DOHH2 (cell line): ENCODE measurements at regions not wholly inside any gene's neighbourhood (a gene's known extent, or its start where the extent isn't known, plus 50 kb on each side); places are given as distances from the start of the nearest gene placed in this dataset.
A peak's percentile ranks its signal among the peaks of the same experiment; 100 is the strongest.

ENCODE experiments used
- H3F3A ChIP-seq: fragments of 200-600 bp; sonication (generic), shearing (Covaris generic); 2 replicates; pipeline ENCODE4 v1.6.0; 2016; ENCODE audit warnings: antibody characterized with exemption, mild to moderate bottlenecking; ENCODE audit not compliant: control insufficient read depth, insufficient read depth
- H3K27ac ChIP-seq: fragments of 200-600 bp; sonication (generic); 2 replicates; pipeline ENCODE4 v1.5.1; 2014; ENCODE audit warnings: low read depth, mild to moderate bottlenecking, low read length, moderate library complexity
- H3K27me3 ChIP-seq: fragments of 200-600 bp; sonication (generic); 2 replicates; pipeline ENCODE4 v1.6.1; 2014; ENCODE audit warnings: mild to moderate bottlenecking, low read length, mixed read lengths; ENCODE audit not compliant: control insufficient read depth
- H3K36me3 ChIP-seq: fragments of 200-600 bp; sonication (generic); 2 replicates; pipeline ENCODE4 v1.6.1; 2014; ENCODE audit warnings: mild to moderate bottlenecking, low read length, moderate library complexity, mixed read lengths; ENCODE audit not compliant: control insufficient read depth
- H3K4me1 ChIP-seq: fragments of 200-600 bp; sonication (generic); 2 replicates; pipeline ENCODE4 v1.6.1; 2014; ENCODE audit warnings: mild to moderate bottlenecking, low read length, mixed read lengths; ENCODE audit not compliant: control insufficient read depth
- H3K4me2 ChIP-seq: fragments of 200-600 bp; sonication (generic); 2 replicates; pipeline ENCODE4 v1.6.0; 2014; ENCODE audit warnings: mild to moderate bottlenecking, low read length, moderate library complexity
- H3K4me3 ChIP-seq: fragments of 200-600 bp; sonication (generic); 2 replicates; pipeline ENCODE4 v1.5.1; 2014; ENCODE audit warnings: mild to moderate bottlenecking, low read length, mixed read lengths
- H3K79me2 ChIP-seq: fragments of 200-600 bp; sonication (generic); 2 replicates; pipeline ENCODE4 v1.6.1; 2014; ENCODE audit warnings: mild to moderate bottlenecking, low read length, mixed read lengths; ENCODE audit not compliant: control insufficient read depth
- H3K9me2 ChIP-seq: fragments of 200-600 bp; sonication (generic); replicated peaks from 2 replicates; pipeline ENCODE4 v1.6.1; 2014; ENCODE audit warnings: mild to moderate bottlenecking, low read length, mixed read lengths; ENCODE audit not compliant: control insufficient read depth
- H3K9me3 ChIP-seq: fragments of 200-600 bp; sonication (generic); 2 replicates; pipeline ENCODE4 v1.6.1; 2014; ENCODE audit warnings: antibody characterized with exemption, low read length, mixed read lengths; ENCODE audit not compliant: control insufficient read depth, insufficient read depth
- H4K20me1 ChIP-seq: fragments of 200-600 bp; sonication (generic); 2 replicates; pipeline ENCODE4 v1.6.0; 2014; ENCODE audit warnings: low read depth, mild to moderate bottlenecking, antibody characterized with exemption, low read length, moderate library complexity; ENCODE audit not compliant: control insufficient read depth, insufficient read depth
- EZH2phosphoT487 ChIP-seq: fragments of 200-600 bp; sonication (generic); IDR thresholded peaks from 2 replicates; pipeline ENCODE4 v1.6.1; 2017; ENCODE audit warnings: borderline replicate concordance, mild to moderate bottlenecking, antibody characterized with exemption, low read length, moderate library complexity, mixed read lengths
- TF ChIP-seq, protein P1 (sequence below): fragments of 200-600 bp; sonication (generic); IDR thresholded peaks from one replicate; pipeline ENCODE4 v1.5.1; 2014; ENCODE audit warnings: antibody characterized with exemption, mild to moderate bottlenecking, low read depth, low read length; ENCODE audit not compliant: poor library complexity, severe bottlenecking

GRCh38 chr13:73722120-73722519 is 412.1 kb downstream of the KLF12 start:
- Histone ChIP-seq H3K4me3 (no peak overlapping the region), H3K79me2 (no peaks in the 10 kb centered on the region), H3K4me1 (no peaks in the 10 kb centered on the region), H4K20me1 (no peaks in the 10 kb centered on the region), H3K36me3 (no peaks in the 10 kb centered on the region), H3F3A (0 out of 2 replicates have a peak, but pooled peaks cover 3% of the 10 kb centered on the region), H3K9me3 (no peaks in the 10 kb centered on the region), H3K27me3 (no peaks in the 10 kb centered on the region), H3K9me2 (no peaks in the 10 kb centered on the region), H3K4me2 (no peak overlapping the region), H3K27ac (no peak overlapping the region)
- TF ChIP-seq, protein P1, sequence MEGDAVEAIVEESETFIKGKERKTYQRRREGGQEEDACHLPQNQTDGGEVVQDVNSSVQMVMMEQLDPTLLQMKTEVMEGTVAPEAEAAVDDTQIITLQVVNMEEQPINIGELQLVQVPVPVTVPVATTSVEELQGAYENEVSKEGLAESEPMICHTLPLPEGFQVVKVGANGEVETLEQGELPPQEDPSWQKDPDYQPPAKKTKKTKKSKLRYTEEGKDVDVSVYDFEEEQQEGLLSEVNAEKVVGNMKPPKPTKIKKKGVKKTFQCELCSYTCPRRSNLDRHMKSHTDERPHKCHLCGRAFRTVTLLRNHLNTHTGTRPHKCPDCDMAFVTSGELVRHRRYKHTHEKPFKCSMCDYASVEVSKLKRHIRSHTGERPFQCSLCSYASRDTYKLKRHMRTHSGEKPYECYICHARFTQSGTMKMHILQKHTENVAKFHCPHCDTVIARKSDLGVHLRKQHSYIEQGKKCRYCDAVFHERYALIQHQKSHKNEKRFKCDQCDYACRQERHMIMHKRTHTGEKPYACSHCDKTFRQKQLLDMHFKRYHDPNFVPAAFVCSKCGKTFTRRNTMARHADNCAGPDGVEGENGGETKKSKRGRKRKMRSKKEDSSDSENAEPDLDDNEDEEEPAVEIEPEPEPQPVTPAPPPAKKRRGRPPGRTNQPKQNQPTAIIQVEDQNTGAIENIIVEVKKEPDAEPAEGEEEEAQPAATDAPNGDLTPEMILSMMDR: peak; percentile 30
- no peak for TF ChIP-seq EZH2phosphoT487

DNA sequence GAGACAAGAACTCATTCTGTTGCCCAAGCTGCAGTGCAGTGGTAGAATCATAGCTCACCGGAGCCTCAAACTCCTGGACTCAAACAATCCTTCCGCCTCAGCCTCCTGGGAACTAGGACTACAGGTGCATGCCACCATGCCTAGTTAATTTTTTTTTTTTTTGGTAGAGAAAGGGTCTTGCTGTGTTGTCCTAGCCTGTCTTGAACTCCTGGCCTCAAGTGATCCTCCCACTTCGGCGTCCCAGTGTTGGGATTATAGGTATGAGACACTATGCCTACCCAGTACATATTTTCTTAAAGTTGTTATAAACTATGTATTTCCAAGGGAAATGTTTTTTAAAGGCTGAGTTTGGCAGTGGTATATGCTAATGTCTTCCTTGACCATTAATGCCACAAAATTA is 412.6 kb downstream of the KLF12 start:
- TF ChIP-seq EZH2phosphoT487: no peak
- TF ChIP-seq, protein P1: no peak
- Histone ChIP-seq H3K36me3 (no peaks in the 10 kb centered on the region), H3K9me2 (no peaks in the 10 kb centered on the region), H3K27ac (no peak overlapping the region), H3K4me1 (no peaks in the 10 kb centered on the region), H3K79me2 (no peaks in the 10 kb centered on the region), H3K4me3 (no peak overlapping the region), H4K20me1 (no peaks in the 10 kb centered on the region), H3F3A (0 out of 2 replicates have a peak, but pooled peaks cover 3% of the 10 kb centered on the region), H3K9me3 (no peaks in the 10 kb centered on the region), H3K27me3 (no peaks in the 10 kb centered on the region), H3K4me2 (no peak overlapping the region)

DNA sequence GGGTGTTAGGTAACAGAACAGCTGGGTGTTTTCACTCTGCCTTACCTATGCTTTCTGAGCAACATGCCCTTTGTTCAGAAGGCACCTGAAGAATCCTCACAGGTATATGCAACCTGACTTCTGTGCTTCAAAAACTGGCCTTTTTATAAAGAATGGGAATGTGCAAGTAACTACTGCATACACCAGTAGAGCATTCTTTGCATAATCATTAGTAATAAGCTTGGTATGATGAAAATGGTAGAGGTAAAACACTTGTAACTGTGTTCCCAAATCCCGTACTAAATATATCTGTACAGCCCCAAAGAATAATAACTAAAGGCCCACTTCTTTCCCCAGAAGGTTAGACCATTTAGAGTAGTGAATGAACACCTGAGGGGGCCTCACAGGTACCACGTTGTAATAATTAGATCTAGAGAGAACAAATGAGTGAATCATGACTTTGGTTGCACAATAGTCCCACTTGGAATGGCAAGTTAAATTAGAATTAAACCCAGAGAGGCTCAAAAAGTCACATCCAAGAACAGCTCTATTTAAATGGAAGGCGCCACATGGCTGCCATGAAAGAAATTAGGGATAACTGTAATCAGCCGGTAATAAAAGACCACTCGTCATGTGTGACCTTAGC is 413.9 kb downstream of the KLF12 start:
- Histone ChIP-seq H3K4me3 (no peak overlapping the region), H3K9me2 (no peaks in the 10 kb centered on the region), H3K4me2 (no peak overlapping the region), H4K20me1 (no peaks in the 10 kb centered on the region), H3K79me2 (no peaks in the 10 kb centered on the region), H3F3A (0 out of 2 replicates have a peak, but pooled peaks cover 3% of the 10 kb centered on the region), H3K4me1 (no peaks in the 10 kb centered on the region), H3K27me3 (no peaks in the 10 kb centered on the region), H3K36me3 (no peaks in the 10 kb centered on the region), H3K9me3 (no peaks in the 10 kb centered on the region), H3K27ac (no peak overlapping the region)
- no peak for TF ChIP-seq EZH2phosphoT487
- TF ChIP-seq, protein P1: no peak
